H9 (cell line): ENCODE measurements at regions not wholly inside any gene's neighbourhood (a gene's known extent, or its start where the extent isn't known, plus 50 kb on each side); places are given as distances from the start of the nearest gene placed in this dataset.

Experiments used
- DNase-seq: peaks from one replicate; pipeline ENCODE4 v3.0.0-alpha.2; 2017
- H2AFZ ChIP-seq: one replicate; pipeline ENCODE4 v1.6.1; 2013; ENCODE audit warnings: mild to moderate bottlenecking, low read length, control low read depth, moderate library complexity
- H2AK5ac ChIP-seq: 2 replicates; pipeline ENCODE4 v1.6.1; 2013; ENCODE audit warnings: low read length, control low read depth, mixed read lengths; ENCODE audit not compliant: insufficient read length
- H2BK120ac ChIP-seq: one replicate; pipeline ENCODE4 v1.6.1; 2013; ENCODE audit warnings: low read depth, mild to moderate bottlenecking, low read length, control low read depth, inconsistent platforms; ENCODE audit not compliant: poor library complexity, severe bottlenecking
- H2BK12ac ChIP-seq: 2 replicates; pipeline ENCODE4 v1.6.1; 2013; ENCODE audit warnings: low read length, control low read depth, mixed read lengths, low read depth; ENCODE audit not compliant: insufficient read length
- H2BK15ac ChIP-seq: 2 replicates; pipeline ENCODE4 v1.6.1; 2013; ENCODE audit warnings: low read depth, low read length, control low read depth
- H2BK20ac ChIP-seq: one replicate; pipeline ENCODE4 v1.6.1; 2013; ENCODE audit warnings: low read depth, mild to moderate bottlenecking, low read length, control low read depth, inconsistent platforms; ENCODE audit not compliant: poor library complexity, severe bottlenecking
- H2BK5ac ChIP-seq: 2 replicates; pipeline ENCODE4 v1.6.1; 2013; ENCODE audit warnings: low read length, control low read depth, mixed read lengths; ENCODE audit not compliant: insufficient read length
- H3K14ac ChIP-seq: 2 replicates; pipeline ENCODE4 v1.6.1; 2013; ENCODE audit warnings: low read length, control low read depth; ENCODE audit not compliant: insufficient read depth
- H3K18ac ChIP-seq: 2 replicates; pipeline ENCODE4 v1.6.1; 2013; ENCODE audit warnings: low read depth, mild to moderate bottlenecking, mixed read lengths, low read length, control low read depth; ENCODE audit not compliant: insufficient read length
- H3K23ac ChIP-seq: 2 replicates; pipeline ENCODE4 v1.6.1; 2013; ENCODE audit warnings: low read length, control low read depth, mixed read lengths, low read depth; ENCODE audit not compliant: insufficient read length
- H3K23me2 ChIP-seq: 2 replicates; pipeline ENCODE4 v1.6.1; 2013; ENCODE audit warnings: low read depth, mild to moderate bottlenecking, mixed read lengths, low read length, control low read depth; ENCODE audit not compliant: insufficient read length, poor library complexity, severe bottlenecking
- H3K27ac ChIP-seq: 2 replicates; pipeline ENCODE4 v1.5.1; 2013; ENCODE audit warnings: low read length, control low read depth, mixed read lengths, low read depth; ENCODE audit not compliant: insufficient read length
- H3K27me3 ChIP-seq: 2 replicates; pipeline ENCODE4 v1.6.1; 2013; ENCODE audit warnings: low read length, control low read depth, inconsistent platforms; ENCODE audit not compliant: insufficient read depth
- H3K4ac ChIP-seq: 2 replicates; pipeline ENCODE4 v1.6.1; 2013; ENCODE audit warnings: low read depth, mild to moderate bottlenecking, control low read depth, inconsistent platforms, low read length, moderate library complexity
- H3K4me1 ChIP-seq: 2 replicates; pipeline ENCODE4 v1.6.1; 2013; ENCODE audit warnings: low read length, control low read depth, inconsistent platforms; ENCODE audit not compliant: insufficient read depth
- H3K4me2 ChIP-seq: 2 replicates; pipeline ENCODE4 v1.6.1; 2013; ENCODE audit warnings: low read length, control low read depth, mixed read lengths; ENCODE audit not compliant: insufficient read length, insufficient read depth
- H3K56ac ChIP-seq: 2 replicates; pipeline ENCODE4 v1.6.1; 2013; ENCODE audit warnings: low read depth, mild to moderate bottlenecking, mixed read lengths, low read length, control low read depth; ENCODE audit not compliant: insufficient read length
- H3K79me1 ChIP-seq: 2 replicates; pipeline ENCODE4 v1.6.1; 2013; ENCODE audit warnings: low read depth, mild to moderate bottlenecking, moderate library complexity, low read length, control low read depth, inconsistent platforms; ENCODE audit not compliant: insufficient read depth, poor library complexity, severe bottlenecking
- H3K79me2 ChIP-seq: 2 replicates; pipeline ENCODE4 v1.6.1; 2013; ENCODE audit warnings: low read length, control low read depth, inconsistent platforms; ENCODE audit not compliant: insufficient read depth
- H3K9ac ChIP-seq: 2 replicates; pipeline ENCODE4 v1.6.1; 2013; ENCODE audit warnings: low read length, control low read depth, mixed read lengths; ENCODE audit not compliant: insufficient read length; ENCODE audit errors: extremely low read depth
- H3K9me3 ChIP-seq: one replicate; pipeline ENCODE4 v1.6.1; 2013; ENCODE audit warnings: low read depth, low read length, inconsistent platforms; ENCODE audit not compliant: control insufficient read depth
- H3T11ph ChIP-seq: one replicate; pipeline ENCODE4 v1.6.1; 2013; ENCODE audit warnings: mild to moderate bottlenecking, low read length, control low read depth, inconsistent platforms
- H4K20me1 ChIP-seq: one replicate; pipeline ENCODE4 v1.6.1; 2013; ENCODE audit not compliant: control insufficient read depth, insufficient read length, insufficient read depth
- H4K5ac ChIP-seq: 2 replicates; pipeline ENCODE4 v1.6.1; 2013; ENCODE audit warnings: low read depth, mild to moderate bottlenecking, mixed read lengths, low read length, control low read depth; ENCODE audit not compliant: insufficient read length
- H4K8ac ChIP-seq: replicated peaks from 2 replicates; pipeline ENCODE4 v1.6.1; 2013; ENCODE audit warnings: low read length, control low read depth, mixed read lengths, low read depth; ENCODE audit not compliant: insufficient read length
- H4K91ac ChIP-seq: 2 replicates; pipeline ENCODE4 v1.6.1; 2013; ENCODE audit warnings: low read depth, mild to moderate bottlenecking, moderate library complexity, mixed read lengths, low read length, control low read depth; ENCODE audit not compliant: insufficient read length
- H3K27ac Mint-ChIP-seq, 3 experiments: 2 replicates in 2 of 3; 3 replicates in 1 of 3; pipeline ENCODE4 v1.8.0; 2020 to 2021; ENCODE audit warnings: mixed read lengths in 3 of 3, mild to moderate bottlenecking in 1 of 3, moderate library complexity in 1 of 3
- H3K27me3 Mint-ChIP-seq: 2 replicates; pipeline ENCODE4 v1.8.0; 2021; ENCODE audit warnings: low read depth, mild to moderate bottlenecking, moderate library complexity, mixed read lengths
- H3K36me3 Mint-ChIP-seq, 3 experiments: 2 replicates in 2 of 3; 3 replicates in 1 of 3; pipeline ENCODE4 v1.8.0; 2020 to 2021; ENCODE audit warnings: low read depth in 3 of 3, mixed read lengths in 3 of 3; ENCODE audit not compliant: insufficient read depth in 1 of 3
- H3K4me1 Mint-ChIP-seq, 2 experiments: 2 replicates each; pipeline ENCODE4 v1.8.0; 2020; ENCODE audit warnings: mixed read lengths in 2 of 2
- H3K4me3 Mint-ChIP-seq, 2 experiments: 2 replicates in 1 of 2; 3 replicates in 1 of 2; pipeline ENCODE4 v1.8.0; 2020 to 2021; ENCODE audit warnings: mild to moderate bottlenecking in 2 of 2, mixed read lengths in 2 of 2, moderate library complexity in 1 of 2
- H3K9me3 Mint-ChIP-seq, 2 experiments: 2 replicates in 1 of 2; 3 replicates in 1 of 2; pipeline ENCODE4 v1.8.0; 2020; ENCODE audit warnings: mild to moderate bottlenecking in 2 of 2, mixed read lengths in 2 of 2, moderate library complexity in 1 of 2
- CTCF ChIP-seq: fragments of 200-600 bp; sonication (generic); conservative IDR thresholded peaks from 3 replicates; pipeline ENCODE4 v1.8.0; 2021; ENCODE audit warnings: antibody characterized with exemption, mild to moderate bottlenecking
- WGBS: extraction: QIAGEN DNeasy Blood & Tissue Kit; methylation state at CpG from one replicate; pipeline ENCODE4 v1.1.7; 2013; ENCODE audit warnings: missing lambda C conversion rate, low lambda C conversion rate, mixed read lengths; ENCODE audit not compliant: insufficient read length; ENCODE audit errors: extremely low coverage; 5-methylcytosine and 5-hydroxymethylcytosine counted together

- peaks cover 0 to 6% of the 10 kb centered on the region in 2 experiments; a peak in 2 of 4 replicates for H3K4me1 Mint-ChIP-seq
- H3K27me3 Mint-ChIP-seq: no peaks in the 10 kb centered on the region; the same call in 1 of the 2 replicates
- no CpG with 5 or more reads among the region's 6 CpGs for WGBS
Observed at GRCh38 chr9:86735772-86736458, 211.4 kb downstream of the GAS1 start.

More at GRCh38 chr9:86735772-86736458, 211.4 kb downstream of the GAS1 start:
- no peak overlapping the region for H4K8ac ChIP-seq
- no peaks in the 10 kb centered on the region; a peak in 1 of 5 replicates for H3K9me3 Mint-ChIP-seq
- no peaks in the 10 kb centered on the region for H3K23me2 ChIP-seq
- no peak overlapping the region for H4K5ac ChIP-seq
- H3K9me3 ChIP-seq: no peaks in the 10 kb centered on the region
- H3K23ac ChIP-seq: no peak overlapping the region
- H2BK20ac ChIP-seq: no peak overlapping the region
- no peak overlapping the region for H3K4ac ChIP-seq
- DNase-seq: no peak
- no peaks in the 10 kb centered on the region for H3K27me3 ChIP-seq
- H2BK5ac ChIP-seq: no peak overlapping the region
- no peak overlapping the region for H2BK15ac ChIP-seq
- no peak overlapping the region for H3K27ac Mint-ChIP-seq
- no peak overlapping the region for H3K27ac ChIP-seq
- H3K4me1 ChIP-seq: no peaks in the 10 kb centered on the region
- no peak overlapping the region for H3K4me2 ChIP-seq
- H2BK12ac ChIP-seq: no peak overlapping the region
- H2AFZ ChIP-seq: no peak overlapping the region
- no peak overlapping the region for H2AK5ac ChIP-seq
- no peak overlapping the region for H2BK120ac ChIP-seq
- no peak overlapping the region for H3K14ac ChIP-seq
- H3K18ac ChIP-seq: no peak overlapping the region
- no peak for TF ChIP-seq CTCF
- no peak overlapping the region for H3K9ac ChIP-seq
- H3K79me1 ChIP-seq: no peaks in the 10 kb centered on the region
- H3K56ac ChIP-seq: no peak overlapping the region
- H3K79me2 ChIP-seq: no peaks in the 10 kb centered on the region
- H4K91ac ChIP-seq: no peak overlapping the region
- H3K4me3 Mint-ChIP-seq: no peak overlapping the region
- H4K20me1 ChIP-seq: peaks cover 2% of the 10 kb centered on the region
- no peak overlapping the region for H3T11ph ChIP-seq
- no peaks in the 10 kb centered on the region for H3K36me3 Mint-ChIP-seq
